A673 (cell line): ENCODE measurements at regions not wholly inside any gene's neighbourhood (a gene's known extent, or its start where the extent isn't known, plus 50 kb on each side); places are given as distances from the start of the nearest gene placed in this dataset.

ENCODE experiments used
- BruUV-seq: library from RNA; stranded (reverse); fragments of 400-500 nt; replicated peaks from 2 replicates; lab custom pipeline; 2021; lab: Mats Ljungman, UMichigan
- CTCF ChIA-PET: fragments of 300-600 bp; sonication (Branson Sonifier 250); formaldehyde crosslinking; loops from one replicate; lab custom pipeline; 2022; ENCODE audit warnings: antibody characterized with exemption; lab: Charles Lee
- POLR2A ChIA-PET: fragments of 300-600 bp; sonication (Branson Sonifier 250); formaldehyde crosslinking; loops from one replicate; lab custom pipeline; 2022; ENCODE audit warnings: antibody characterized with exemption; ENCODE audit not compliant: low non-redundant PET; lab: Charles Lee
- DNase-seq: peaks from one replicate; pipeline ENCODE4 v3.0.0-alpha.2; 2015; ENCODE audit warnings: low spot score
- H3K27ac ChIP-seq: fragments of 200-600 bp; sonication (generic); 2 replicates; pipeline ENCODE4 v1.5.1; 2016; ENCODE audit warnings: mixed run types, low read depth, mild to moderate bottlenecking, mixed read lengths, antibody characterized with exemption, low read length; ENCODE audit not compliant: poor library complexity, severe bottlenecking
- H3K27me3 ChIP-seq: fragments of 200-600 bp; sonication (generic); replicated peaks from 2 replicates; pipeline ENCODE4 v1.6.1; 2017; ENCODE audit warnings: mixed run types, low read depth, mild to moderate bottlenecking, mixed read lengths, antibody characterized with exemption, low read length; ENCODE audit not compliant: insufficient read depth, poor library complexity
- H3K36me3 ChIP-seq: fragments of 200-600 bp; sonication (generic); 2 replicates; pipeline ENCODE4 v1.6.1; 2016; ENCODE audit warnings: mixed run types, mild to moderate bottlenecking, mixed read lengths, antibody characterized with exemption, low read length; ENCODE audit not compliant: insufficient read depth, poor library complexity, severe bottlenecking
- H3K4me1 ChIP-seq: fragments of 200-600 bp; sonication (generic); 2 replicates; pipeline ENCODE4 v1.6.1; 2017; ENCODE audit warnings: mixed run types, mild to moderate bottlenecking, mixed read lengths, antibody characterized with exemption, low read length; ENCODE audit not compliant: insufficient read depth, poor library complexity, severe bottlenecking
- H3K4me3 ChIP-seq: fragments of 200-600 bp; sonication (generic); 2 replicates; pipeline ENCODE4 v1.5.1; 2016; ENCODE audit warnings: low read depth, mixed run types, mild to moderate bottlenecking, mixed read lengths, low read length; ENCODE audit not compliant: poor library complexity, severe bottlenecking
- H3K9me3 ChIP-seq: fragments of 200-600 bp; sonication (generic); 2 replicates; pipeline ENCODE4 v1.6.1; 2016; ENCODE audit warnings: mixed run types, low read depth, mild to moderate bottlenecking, mixed read lengths, antibody characterized with exemption, low read length; ENCODE audit not compliant: poor library complexity, severe bottlenecking
- CTCF ChIP-seq: fragments of 300-800, 200-600 bp; sonication (generic); conservative IDR thresholded peaks from 2 replicates; pipeline ENCODE4 v1.5.1; 2017; ENCODE audit warnings: low read depth, mild to moderate bottlenecking, antibody characterized with exemption, low read length, moderate library complexity, mixed read lengths
- EZH2 ChIP-seq: fragments of 200-600 bp; sonication (generic); IDR thresholded peaks from 2 replicates; pipeline ENCODE4 v1.6.1; 2017; ENCODE audit warnings: borderline replicate concordance, low read depth, mild to moderate bottlenecking, mixed read lengths, antibody characterized with exemption, low read length; ENCODE audit not compliant: poor library complexity, severe bottlenecking
- intact Hi-C: fragments of 100-400 bp; cut with micrococcal nuclease; formaldehyde crosslinking; loops from one replicate; pipeline ENCODE4 v1.10.0; 2022; ENCODE audit not compliant: unreplicated experiment

- Histone ChIP-seq H3K9me3 (peaks cover 30% of the 10 kb centered on the region), H3K27me3 (no peaks in the 10 kb centered on the region), H3K4me1 (no peaks in the 10 kb centered on the region), H3K36me3 (no peaks in the 10 kb centered on the region), H3K27ac (no peak overlapping the region), H3K4me3 (no peak overlapping the region)
- ChIA-PET POLR2A (no interaction called here), CTCF (no interaction called here)
- BruUV-seq = no TSS peak
- intact Hi-C loops = no loop called here
- DNase-seq = no peak
- TF ChIP-seq CTCF = no peak
- no peak for TF ChIP-seq EZH2
Measured at GRCh38 chr10:83489161-83489560, 650.1 kb upstream of the GHITM start.

- Histone ChIP-seq H3K9me3 (peaks cover 28% of the 10 kb centered on the region), H3K4me3 (no peak overlapping the region), H3K36me3 (no peaks in the 10 kb centered on the region), H3K27me3 (no peaks in the 10 kb centered on the region), H3K27ac (no peak overlapping the region), H3K4me1 (no peaks in the 10 kb centered on the region)
- CTCF ChIA-PET = no interaction called here
- no peak for DNase-seq
- TF ChIP-seq EZH2 = no peak
- no peak for TF ChIP-seq CTCF
- intact Hi-C loops = no loop called here
- POLR2A ChIA-PET = no interaction called here
- no TSS peak for BruUV-seq
Measured at GRCh38 chr10:83492004-83492403, 647.3 kb upstream of the GHITM start.

- Histone ChIP-seq H3K27ac (no peak overlapping the region), H3K4me3 (no peak overlapping the region), H3K27me3 (no peaks in the 10 kb centered on the region), H3K9me3 (peaks cover 13% of the 10 kb centered on the region), H3K36me3 (no peaks in the 10 kb centered on the region), H3K4me1 (no peaks in the 10 kb centered on the region)
- intact Hi-C loops = no loop called here
- no TSS peak for BruUV-seq
- no peak for DNase-seq
- ChIA-PET CTCF (no interaction called here), POLR2A (no interaction called here)
- no peak for TF ChIP-seq CTCF
- no peak for TF ChIP-seq EZH2
Measured at GRCh38 chr10:83512681-83513080, 626.6 kb upstream of the GHITM start.
